GM12878 (cell line): ENCODE measurements at regions not wholly inside any gene's neighbourhood (a gene's known extent, or its start where the extent isn't known, plus 50 kb on each side); places are given as distances from the start of the nearest gene placed in this dataset.

ENCODE experiments used
- ATAC-seq: fragments of 200-7000 bp; cut with Tn5 transposase; 3 replicates; pipeline ENCODE4 v1.9.1; 2020; ENCODE audit warnings: mild to moderate bottlenecking, moderate library complexity
- BruUV-seq: library from RNA; stranded (reverse); fragments of 400-500 nt; replicated peaks from 2 replicates; lab custom pipeline; 2021; lab: Mats Ljungman, UMichigan
- CTCF ChIA-PET: fragments of 300-600 bp; sonication (Branson Sonifier 250); formaldehyde crosslinking; extraction: SDS; loops from one replicate; lab custom pipeline; 2021; ENCODE audit warnings: inconsistent platforms; lab: Yijun Ruan, JAX
- POLR2A ChIA-PET: fragments of 350-600 bp; formaldehyde crosslinking; extraction: SDS; loops from one replicate; lab custom pipeline; 2021; ENCODE audit warnings: inconsistent platforms; lab: Charles Lee
- RAD21 ChIA-PET: fragments of 300-600 bp; sonication (Branson Sonifier 250); formaldehyde crosslinking; loops from one replicate; lab custom pipeline; 2023; ENCODE audit warnings: antibody characterized with exemption; ENCODE audit not compliant: unreplicated experiment; lab: Charles Lee
- SMC1A ChIA-PET: fragments of 300-600 bp; sonication (Branson Sonifier 250); formaldehyde crosslinking; loops from one replicate; lab custom pipeline; 2023; ENCODE audit not compliant: unreplicated experiment, uncharacterized antibody; lab: Charles Lee
- DNase-seq: peaks from one replicate; pipeline ENCODE4 v3.0.0-alpha.2; 2011; ENCODE audit warnings: low read depth, low spot score
- FAIRE-seq: peaks from 3 replicates; lab custom pipeline; 2011; peaks lifted over from hg19 to GRCh38; lab: Jason Lieb, UNC
- H2AFZ ChIP-seq: 2 replicates; pipeline ENCODE4 v1.6.0; 2011; ENCODE audit warnings: low read depth, low read length, control low read depth; ENCODE audit not compliant: control insufficient read depth
- H3K27ac ChIP-seq: 2 replicates; pipeline ENCODE4 v1.5.1; 2011; ENCODE audit warnings: control low read depth; ENCODE audit not compliant: control insufficient read depth, insufficient read depth
- H3K27me3 ChIP-seq, 2 experiments: replicated peaks in 1 of 2; 2 replicates each; pipeline versions ENCODE4 v1.6.0 to v1.6.1; 2011; ENCODE audit warnings: low read length in 1 of 2; ENCODE audit not compliant: control insufficient read depth in 2 of 2, insufficient read depth in 2 of 2
- H3K36me3 ChIP-seq, 2 experiments: 2 replicates each; pipeline ENCODE4 v1.5.1; 2011; ENCODE audit warnings: low read length in 1 of 2; ENCODE audit not compliant: control insufficient read depth in 2 of 2, insufficient read depth in 2 of 2
- H3K4me1 ChIP-seq: 2 replicates; pipeline ENCODE4 v1.6.1; 2011; ENCODE audit warnings: mild to moderate bottlenecking, low read length, moderate library complexity, mixed read lengths; ENCODE audit not compliant: control insufficient read depth, insufficient read depth
- H3K4me2 ChIP-seq: 2 replicates; pipeline ENCODE4 v1.6.0; 2011; ENCODE audit warnings: control low read depth; ENCODE audit not compliant: control insufficient read depth, insufficient read depth
- H3K4me3 ChIP-seq: fragments of 200-600 bp; sonication (generic); 2 replicates; pipeline ENCODE4 v1.5.1; 2016
- H3K79me2 ChIP-seq: 2 replicates; pipeline ENCODE4 v1.6.0; 2011; ENCODE audit warnings: low read length; ENCODE audit not compliant: control insufficient read depth, insufficient read depth
- H3K9ac ChIP-seq: 2 replicates; pipeline ENCODE4 v1.8.0; 2011; ENCODE audit warnings: low read length, control low read depth, mixed read lengths; ENCODE audit not compliant: control insufficient read depth, insufficient read depth
- H3K9me3 ChIP-seq: replicated peaks from 3 replicates; pipeline ENCODE4 v1.5.1; 2011; ENCODE audit warnings: mild to moderate bottlenecking, low read length; ENCODE audit not compliant: control insufficient read depth, insufficient read depth
- H4K20me1 ChIP-seq: 2 replicates; pipeline ENCODE4 v1.6.0; 2011; ENCODE audit not compliant: control insufficient read depth, insufficient read depth
- ATF7 ChIP-seq: fragments of 450-650 bp; IDR thresholded peaks from 2 replicates; pipeline ENCODE4 v1.6.1; 2016; ENCODE audit warnings: low read depth, mild to moderate bottlenecking
- BMI1 ChIP-seq: fragments of 450-650 bp; IDR thresholded peaks from 2 replicates; pipeline ENCODE4 v1.6.1; 2016; ENCODE audit warnings: mild to moderate bottlenecking, moderate library complexity, borderline replicate concordance
- FOS ChIP-seq: IDR thresholded peaks from 3 replicates; pipeline ENCODE4 v1.6.1; 2011; ENCODE audit warnings: borderline replicate concordance; ENCODE audit not compliant: insufficient read length; ENCODE audit errors: extremely low read depth
- MEF2A ChIP-seq: IDR thresholded peaks from 2 replicates; pipeline ENCODE4 v1.6.1; 2011; ENCODE audit warnings: low read depth, mild to moderate bottlenecking, low read length, moderate library complexity; ENCODE audit not compliant: insufficient read depth
- MYB ChIP-seq: fragments of 150-350 bp; IDR thresholded peaks from 2 replicates; pipeline ENCODE4 v1.6.1; 2014; ENCODE audit warnings: mild to moderate bottlenecking, low read depth, low read length, borderline replicate concordance
- SMAD5 ChIP-seq: IDR thresholded peaks from 2 replicates; pipeline ENCODE4 v1.6.1; 2016; ENCODE audit warnings: antibody characterized with exemption, low read depth
- SMARCA5 ChIP-seq: fragments of 450-650 bp; IDR thresholded peaks from 2 replicates; pipeline ENCODE4 v1.6.1; 2017; ENCODE audit warnings: mild to moderate bottlenecking
- SPI1 ChIP-seq: IDR thresholded peaks from 2 replicates; pipeline ENCODE4 v1.6.1; 2011; ENCODE audit warnings: low read depth, mild to moderate bottlenecking, low read length, moderate library complexity, borderline replicate concordance; ENCODE audit not compliant: insufficient read depth
- SREBF2 ChIP-seq: IDR thresholded peaks from 2 replicates; pipeline ENCODE4 v1.6.1; 2012; ENCODE audit warnings: mild to moderate bottlenecking, low read length
- ZBED1 ChIP-seq: IDR thresholded peaks from 2 replicates; pipeline ENCODE4 v1.6.1; 2016; ENCODE audit warnings: borderline replicate concordance
- ZNF622 ChIP-seq: fragments of 450-650 bp; IDR thresholded peaks from 2 replicates; pipeline ENCODE4 v1.6.1; 2017; ENCODE audit warnings: mild to moderate bottlenecking, inconsistent platforms
- WGBS: methylation state at CpG from one replicate; pipeline ENCODE4 v1.1.6; 2016; ENCODE audit warnings: low lambda C conversion rate; ENCODE audit not compliant: insufficient replicate concordance, insufficient coverage; ENCODE audit errors: missing lambda C conversion rate; 5-methylcytosine and 5-hydroxymethylcytosine counted together
- in situ Hi-C: fragments of 300-500 bp; cut with MboI; formaldehyde crosslinking; loops from 9 replicates; pipeline ENCODE4 v1.14.3; 2018; ENCODE audit warnings: mixed read lengths
- intact Hi-C: fragments of 100-400 bp; cut with micrococcal nuclease; formaldehyde crosslinking; loops from one replicate; pipeline ENCODE4 v1.14.2; 2022; ENCODE audit not compliant: unreplicated experiment
- TF ChIP-seq, protein P1 (sequence below): fragments of 450-650 bp; IDR thresholded peaks from 2 replicates; pipeline ENCODE4 v1.6.1; 2017; ENCODE audit warnings: borderline replicate concordance
- TF ChIP-seq, protein P2 (sequence below): IDR thresholded peaks from 2 replicates; pipeline ENCODE4 v1.6.1; 2012; ENCODE audit warnings: mild to moderate bottlenecking, low read depth, low read length

DNA sequence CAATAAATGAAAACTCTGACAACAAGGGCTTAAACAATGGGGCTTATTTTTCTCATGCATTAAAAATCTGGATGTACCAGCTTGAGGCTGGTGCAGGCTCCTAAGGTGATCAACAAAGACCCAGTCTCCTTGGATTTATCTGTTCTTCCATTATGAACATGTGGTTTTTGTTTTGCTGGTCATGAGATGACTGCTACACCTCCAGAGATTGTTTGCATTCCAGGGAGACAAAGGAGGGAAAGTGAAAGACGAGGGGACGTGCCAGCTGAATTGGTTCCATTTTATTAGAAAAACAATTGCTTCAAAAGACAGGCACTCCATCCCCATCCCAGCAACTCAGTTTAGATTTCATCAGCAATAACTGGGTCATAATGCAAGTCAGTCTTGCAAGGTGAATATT is 90.9 kb upstream of the KCNK1 start:
- no peaks in the 10 kb centered on the region for H3K79me2 ChIP-seq
- intact Hi-C loops: no loop called here

DNA sequence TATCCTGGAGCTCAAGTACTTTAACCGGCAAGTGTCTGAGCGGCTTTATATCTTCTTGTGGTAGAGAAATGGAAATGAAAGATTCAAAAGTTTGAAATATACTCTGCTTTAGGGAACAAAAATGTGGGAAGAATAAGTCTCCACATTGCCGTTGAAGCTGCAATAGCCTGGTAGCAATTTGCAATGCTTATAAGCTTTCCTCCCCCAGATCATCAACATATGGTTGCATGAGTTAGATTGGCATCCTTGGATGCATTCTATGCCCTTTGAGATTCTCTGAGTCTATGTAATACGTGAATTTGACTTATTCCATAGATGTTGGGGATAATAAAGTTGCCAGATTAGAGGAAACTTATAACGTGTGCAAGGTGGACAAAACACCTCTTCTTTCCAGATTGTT is 86.1 kb upstream of the KCNK1 start:
- ChIA-PET CTCF (interaction anchor here (1.1 to 5.0 kb wide), 6 partner anchors 10 to 223 kb away, joined by 3 to 25 read pairs (median 4); no protein-coding TSS in a partner anchor), SMC1A (interaction anchor here (0.6 to 2.7 kb wide), 11 partner anchors 10 to 263 kb away, joined by 3 to 9 read pairs (median 4); no protein-coding TSS in a partner anchor), RAD21 (interaction anchor here (0.9 to 1.1 kb wide), 2 partner anchors 10 to 146 kb away, joined by 3 read pairs; no protein-coding TSS in a partner anchor), POLR2A (no interaction called here)
- no peaks in the 10 kb centered on the region for H3K4me1 ChIP-seq
- 44% methylated on average over 5 of the region's 5 CpGs for WGBS
- H3K27me3 ChIP-seq: no peaks in the 10 kb centered on the region
- H3K9me3 ChIP-seq: peaks cover 2% of the 10 kb centered on the region; the same call in 2 of the 3 replicates
- no peak overlapping the region for H3K27ac ChIP-seq
- no peak overlapping the region for H3K4me3 ChIP-seq
- H2AFZ ChIP-seq: no peak overlapping the region
- no peak overlapping the region for H3K4me2 ChIP-seq
- no peaks in the 10 kb centered on the region for H3K79me2 ChIP-seq
- H3K36me3 ChIP-seq: no peaks in the 10 kb centered on the region
- BruUV-seq: no TSS peak
- DNase-seq (no peak), FAIRE-seq (no peak), ATAC-seq (no peak)
- in situ Hi-C loops (no loop called here), intact Hi-C loops (no loop called here)
- no peaks in the 10 kb centered on the region for H4K20me1 ChIP-seq
- no peak overlapping the region for H3K9ac ChIP-seq
- TF ChIP-seq ATF7 (no peak), BMI1 (no peak), MYB (no peak), ZNF622 (no peak), MEF2A (no peak), ZBED1 (no peak), SPI1 (no peak), SMAD5 (no peak)
- TF ChIP-seq, protein P1, sequence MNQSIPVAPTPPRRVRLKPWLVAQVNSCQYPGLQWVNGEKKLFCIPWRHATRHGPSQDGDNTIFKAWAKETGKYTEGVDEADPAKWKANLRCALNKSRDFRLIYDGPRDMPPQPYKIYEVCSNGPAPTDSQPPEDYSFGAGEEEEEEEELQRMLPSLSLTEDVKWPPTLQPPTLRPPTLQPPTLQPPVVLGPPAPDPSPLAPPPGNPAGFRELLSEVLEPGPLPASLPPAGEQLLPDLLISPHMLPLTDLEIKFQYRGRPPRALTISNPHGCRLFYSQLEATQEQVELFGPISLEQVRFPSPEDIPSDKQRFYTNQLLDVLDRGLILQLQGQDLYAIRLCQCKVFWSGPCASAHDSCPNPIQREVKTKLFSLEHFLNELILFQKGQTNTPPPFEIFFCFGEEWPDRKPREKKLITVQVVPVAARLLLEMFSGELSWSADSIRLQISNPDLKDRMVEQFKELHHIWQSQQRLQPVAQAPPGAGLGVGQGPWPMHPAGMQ: no peak
- TF ChIP-seq, protein P2, sequence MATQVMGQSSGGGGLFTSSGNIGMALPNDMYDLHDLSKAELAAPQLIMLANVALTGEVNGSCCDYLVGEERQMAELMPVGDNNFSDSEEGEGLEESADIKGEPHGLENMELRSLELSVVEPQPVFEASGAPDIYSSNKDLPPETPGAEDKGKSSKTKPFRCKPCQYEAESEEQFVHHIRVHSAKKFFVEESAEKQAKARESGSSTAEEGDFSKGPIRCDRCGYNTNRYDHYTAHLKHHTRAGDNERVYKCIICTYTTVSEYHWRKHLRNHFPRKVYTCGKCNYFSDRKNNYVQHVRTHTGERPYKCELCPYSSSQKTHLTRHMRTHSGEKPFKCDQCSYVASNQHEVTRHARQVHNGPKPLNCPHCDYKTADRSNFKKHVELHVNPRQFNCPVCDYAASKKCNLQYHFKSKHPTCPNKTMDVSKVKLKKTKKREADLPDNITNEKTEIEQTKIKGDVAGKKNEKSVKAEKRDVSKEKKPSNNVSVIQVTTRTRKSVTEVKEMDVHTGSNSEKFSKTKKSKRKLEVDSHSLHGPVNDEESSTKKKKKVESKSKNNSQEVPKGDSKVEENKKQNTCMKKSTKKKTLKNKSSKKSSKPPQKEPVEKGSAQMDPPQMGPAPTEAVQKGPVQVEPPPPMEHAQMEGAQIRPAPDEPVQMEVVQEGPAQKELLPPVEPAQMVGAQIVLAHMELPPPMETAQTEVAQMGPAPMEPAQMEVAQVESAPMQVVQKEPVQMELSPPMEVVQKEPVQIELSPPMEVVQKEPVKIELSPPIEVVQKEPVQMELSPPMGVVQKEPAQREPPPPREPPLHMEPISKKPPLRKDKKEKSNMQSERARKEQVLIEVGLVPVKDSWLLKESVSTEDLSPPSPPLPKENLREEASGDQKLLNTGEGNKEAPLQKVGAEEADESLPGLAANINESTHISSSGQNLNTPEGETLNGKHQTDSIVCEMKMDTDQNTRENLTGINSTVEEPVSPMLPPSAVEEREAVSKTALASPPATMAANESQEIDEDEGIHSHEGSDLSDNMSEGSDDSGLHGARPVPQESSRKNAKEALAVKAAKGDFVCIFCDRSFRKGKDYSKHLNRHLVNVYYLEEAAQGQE: no peak

More for the DNA sequence above, 90.9 kb upstream of the KCNK1 start:
- no peak overlapping the region for H3K4me2 ChIP-seq
- in situ Hi-C loops: no loop called here
- DNase-seq (no peak), FAIRE-seq (no peak), ATAC-seq (no peak)
- SMC1A ChIA-PET: no interaction called here
- no peak overlapping the region for H2AFZ ChIP-seq
- no peak overlapping the region for H3K9ac ChIP-seq
- no peaks in the 10 kb centered on the region for H4K20me1 ChIP-seq
- no peaks in the 10 kb centered on the region; the same call in 2 of the 3 replicates for H3K9me3 ChIP-seq
- BruUV-seq: no TSS peak
- WGBS: 92% methylated on average over 2 of the region's 2 CpGs
- H3K36me3 ChIP-seq: no peaks in the 10 kb centered on the region
- no peaks in the 10 kb centered on the region for H3K4me1 ChIP-seq
- no peaks in the 10 kb centered on the region for H3K27me3 ChIP-seq
- POLR2A ChIA-PET: interaction anchor here (0.5 kb wide), 1 partner anchor 544 kb away, joined by 3 read pairs; no protein-coding TSS in a partner anchor
- RAD21 ChIA-PET: no interaction called here
- CTCF ChIA-PET: no interaction called here
- no peak overlapping the region for H3K4me3 ChIP-seq
- no peak overlapping the region for H3K27ac ChIP-seq
- no peak for TF ChIP-seq ZNF622
- no peak for TF ChIP-seq FOS
- TF ChIP-seq SREBF2: no peak
- no peak for TF ChIP-seq SMARCA5
